ENCODE measurements at regions not wholly inside any gene's neighbourhood (a gene's known extent, or its start where the extent isn't known, plus 50 kb on each side); places are given as distances from the start of the nearest gene placed in this dataset.

GRCh38 chr16:55031481-55031880 is 100.8 kb downstream of the IRX5 start:
- Mint-ChIP-seq H3K27me3 (peaks cover 8% of the 10 kb centered on the region), H3K9me3 (peaks cover 6% of the 10 kb centered on the region), H3K4me1 (no peaks in the 10 kb centered on the region), H3K4me3 (no peak overlapping the region), H3K36me3 (no peaks in the 10 kb centered on the region), H3K27ac (no peak overlapping the region)
- no peak for ATAC-seq

DNA sequence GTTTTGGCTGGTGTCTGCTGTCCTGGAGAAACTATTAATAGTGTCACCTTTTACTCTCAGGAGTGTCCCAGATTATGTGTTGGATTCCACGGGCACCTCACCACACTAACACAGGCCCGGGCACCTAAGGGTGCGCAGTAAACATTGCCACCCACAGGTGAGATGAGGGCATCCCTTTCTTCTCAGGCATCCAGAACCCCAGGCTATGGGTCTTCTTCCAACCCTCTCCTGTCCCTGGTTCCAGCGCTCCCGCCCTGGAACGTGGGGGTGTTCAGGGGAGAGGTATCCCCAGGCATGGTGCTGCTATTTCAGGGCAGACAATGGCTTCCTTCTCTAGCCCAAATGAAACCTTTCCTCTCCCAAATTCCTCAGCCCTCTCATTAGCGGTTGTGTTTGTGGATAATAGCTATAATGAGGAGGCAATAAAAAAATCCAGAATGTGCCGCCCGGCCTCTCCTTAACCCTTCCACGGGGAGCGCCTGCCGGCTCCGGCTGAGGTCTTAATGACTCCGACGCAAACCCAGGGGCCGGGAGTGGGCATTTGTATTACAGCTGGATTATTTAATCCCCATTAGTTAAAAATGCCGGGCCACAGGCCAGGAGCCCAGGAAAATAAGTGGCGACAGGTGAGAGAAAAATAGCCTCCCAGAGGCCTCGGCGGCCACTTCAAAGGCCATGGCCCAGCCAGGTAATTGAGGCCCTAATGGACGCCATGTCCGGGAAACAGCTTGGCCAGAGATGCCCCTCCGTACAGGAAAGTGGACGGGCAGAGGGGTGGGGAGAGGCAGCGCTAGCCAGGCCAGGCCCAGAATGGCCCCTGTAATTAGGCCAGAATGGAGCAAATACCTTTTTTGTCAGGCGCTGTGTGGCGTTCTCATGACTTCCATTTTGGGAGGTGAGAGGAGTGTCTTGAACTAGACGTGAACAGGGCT is 102.8 kb downstream of the IRX5 start:
- no peak overlapping the region for H3K27ac Mint-ChIP-seq
- peaks cover 6% of the 10 kb centered on the region for H3K9me3 Mint-ChIP-seq
- no peaks in the 10 kb centered on the region for H3K36me3 Mint-ChIP-seq
- no peak overlapping the region for H3K4me3 Mint-ChIP-seq
- H3K27me3 Mint-ChIP-seq = peaks cover 8% of the 10 kb centered on the region
- no peaks in the 10 kb centered on the region for H3K4me1 Mint-ChIP-seq
- ATAC-seq = no peak

- H3K9me3 Mint-ChIP-seq = no peaks in the 10 kb centered on the region
- no peak overlapping the region for H3K27ac Mint-ChIP-seq
- peaks cover 8% of the 10 kb centered on the region for H3K27me3 Mint-ChIP-seq
- ATAC-seq = no peak
- H3K36me3 Mint-ChIP-seq = no peaks in the 10 kb centered on the region
- no peaks in the 10 kb centered on the region for H3K4me1 Mint-ChIP-seq
- no peak overlapping the region for H3K4me3 Mint-ChIP-seq
These were observed 104.4 kb downstream of the IRX5 start for GRCh38 chr16:55035029-55035428.

DNA sequence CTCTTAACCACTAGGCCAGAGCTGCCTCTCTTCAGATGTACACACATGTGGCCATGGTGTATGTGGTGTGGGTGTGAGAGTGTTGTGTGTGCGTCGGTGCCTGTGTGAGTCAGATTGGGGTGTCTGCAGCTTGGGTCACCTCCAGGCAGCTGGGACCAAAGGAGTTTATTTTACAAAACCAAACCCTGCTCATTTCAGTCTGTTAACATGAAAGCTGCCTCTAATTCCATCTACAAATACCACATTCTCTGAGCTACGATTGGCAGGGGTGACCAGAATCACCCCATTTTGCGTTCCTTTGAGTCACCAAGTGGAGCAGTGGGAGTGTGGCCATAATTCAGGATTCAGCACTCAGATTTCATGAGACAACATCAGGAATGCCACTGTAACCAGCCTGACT is 105.3 kb downstream of the IRX5 start:
- Mint-ChIP-seq H3K36me3 (no peaks in the 10 kb centered on the region), H3K4me3 (no peak overlapping the region), H3K27ac (no peak overlapping the region), H3K9me3 (no peaks in the 10 kb centered on the region), H3K27me3 (peaks cover 8% of the 10 kb centered on the region), H3K4me1 (no peaks in the 10 kb centered on the region)
- no peak for ATAC-seq

DNA sequence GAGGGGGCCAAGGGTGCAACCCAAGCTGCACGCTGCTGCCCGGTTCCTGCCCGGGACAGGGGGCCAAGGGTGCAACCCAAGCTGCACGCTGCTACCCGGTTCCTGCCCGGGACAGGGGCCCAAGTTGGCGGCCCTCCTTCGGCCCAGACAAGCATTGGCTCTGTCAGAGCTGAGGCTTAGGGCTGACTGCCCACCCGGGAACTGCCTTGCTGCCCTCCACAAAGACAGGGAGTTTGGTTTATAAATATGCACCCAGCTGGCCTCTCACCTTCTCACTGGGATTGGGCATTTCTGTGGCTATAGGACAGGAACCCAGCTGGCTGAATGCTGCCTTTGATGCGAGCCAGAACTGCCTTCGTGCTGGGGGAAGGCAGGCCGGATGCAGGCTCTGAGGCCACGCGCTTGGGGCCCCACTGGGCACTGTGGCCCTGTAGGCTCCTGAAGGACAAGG is 105.7 kb downstream of the IRX5 start:
- no peaks in the 10 kb centered on the region for H3K36me3 Mint-ChIP-seq
- no peaks in the 10 kb centered on the region for H3K9me3 Mint-ChIP-seq
- no peaks in the 10 kb centered on the region for H3K4me1 Mint-ChIP-seq
- H3K27ac Mint-ChIP-seq = no peak overlapping the region
- peaks cover 8% of the 10 kb centered on the region for H3K27me3 Mint-ChIP-seq
- ATAC-seq = peak; percentile 39
- H3K4me3 Mint-ChIP-seq = no peak overlapping the region

- H3K4me3 Mint-ChIP-seq = no peak overlapping the region
- no peak overlapping the region for H3K27ac Mint-ChIP-seq
- ATAC-seq = no peak
- peaks cover 8% of the 10 kb centered on the region for H3K27me3 Mint-ChIP-seq
- no peaks in the 10 kb centered on the region for H3K9me3 Mint-ChIP-seq
- H3K4me1 Mint-ChIP-seq = no peaks in the 10 kb centered on the region
- no peaks in the 10 kb centered on the region for H3K36me3 Mint-ChIP-seq
These were observed 106.4 kb downstream of the IRX5 start for GRCh38 chr16:55037046-55037445.

DNA sequence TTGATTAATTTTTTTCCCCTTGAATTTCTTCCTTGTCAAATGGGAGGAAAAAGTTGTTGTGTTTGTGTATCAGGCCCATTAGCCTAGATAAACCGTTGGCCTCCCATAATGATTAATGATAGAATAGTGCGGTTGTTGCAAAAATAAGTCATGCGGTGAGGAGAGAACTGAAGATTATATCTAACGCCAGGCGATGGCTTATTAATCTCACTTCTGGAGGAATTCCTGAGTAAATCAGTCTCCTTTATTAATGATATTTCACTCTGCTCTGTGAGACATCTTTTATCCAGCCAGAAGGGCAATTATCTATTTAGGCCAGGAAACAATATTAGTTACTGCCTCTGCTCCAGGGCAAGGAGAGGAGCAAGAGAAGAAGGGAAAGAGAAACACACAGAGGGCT is 107.3 kb downstream of the IRX5 start:
- Mint-ChIP-seq H3K4me3 (no peak overlapping the region), H3K4me1 (no peaks in the 10 kb centered on the region), H3K9me3 (no peaks in the 10 kb centered on the region), H3K27me3 (peaks cover 8% of the 10 kb centered on the region), H3K36me3 (no peaks in the 10 kb centered on the region), H3K27ac (no peak overlapping the region)
- no peak for ATAC-seq

DNA sequence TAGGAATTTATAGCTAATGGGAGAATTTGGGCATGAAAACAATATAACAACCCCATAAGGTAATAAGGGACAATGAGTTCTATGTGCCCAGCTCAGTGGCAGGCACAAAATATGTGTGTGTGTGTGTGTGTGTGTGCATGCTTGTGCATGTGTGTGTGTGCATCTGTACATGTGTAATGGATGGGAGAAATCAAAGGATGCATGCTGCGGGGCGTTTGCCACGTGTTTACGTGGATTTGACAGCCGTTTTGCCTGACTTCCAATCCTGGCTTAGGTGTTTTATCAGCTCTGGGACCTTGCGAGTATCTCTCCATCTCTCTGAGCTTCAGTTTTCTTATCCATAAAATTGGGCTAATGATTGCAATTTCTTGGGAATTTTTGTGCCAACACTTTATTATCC is 108.4 kb downstream of the IRX5 start:
- H3K4me1 Mint-ChIP-seq = no peaks in the 10 kb centered on the region
- H3K36me3 Mint-ChIP-seq = no peaks in the 10 kb centered on the region
- H3K27ac Mint-ChIP-seq = no peak overlapping the region
- no peaks in the 10 kb centered on the region for H3K27me3 Mint-ChIP-seq
- H3K9me3 Mint-ChIP-seq = no peaks in the 10 kb centered on the region
- H3K4me3 Mint-ChIP-seq = no peak overlapping the region
- ATAC-seq = no peak

DNA sequence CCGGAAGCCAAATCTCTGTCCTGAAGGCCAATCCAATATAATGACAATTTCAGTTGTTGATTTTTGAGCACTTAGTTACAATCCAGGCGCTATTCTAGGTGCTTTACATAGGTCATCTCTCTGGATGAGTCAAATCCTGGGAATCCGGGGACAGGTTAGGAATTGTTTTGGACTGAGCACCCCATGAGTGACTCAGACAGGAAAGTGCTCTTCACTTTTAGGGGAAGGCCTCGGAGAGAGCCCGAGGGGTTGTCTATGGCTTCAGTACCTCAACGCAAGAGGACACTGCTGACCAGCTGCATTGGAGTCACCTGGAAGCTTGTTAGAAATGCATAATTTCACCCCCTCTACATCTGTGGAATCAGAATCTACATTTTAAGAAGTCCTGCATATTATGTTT is 108.8 kb downstream of the IRX5 start:
- no peak for ATAC-seq
- Mint-ChIP-seq H3K9me3 (no peaks in the 10 kb centered on the region), H3K4me3 (no peak overlapping the region)

GRCh38 chr16:55039931-55040330 is 109.3 kb downstream of the IRX5 start:
- H3K4me3 Mint-ChIP-seq = no peak overlapping the region
- no peaks in the 10 kb centered on the region for H3K4me1 Mint-ChIP-seq
- H3K27ac Mint-ChIP-seq = no peak overlapping the region
- H3K9me3 Mint-ChIP-seq = no peaks in the 10 kb centered on the region
- ATAC-seq = no peak
- H3K36me3 Mint-ChIP-seq = no peaks in the 10 kb centered on the region
- H3K27me3 Mint-ChIP-seq = no peaks in the 10 kb centered on the region

More for the DNA sequence above, 108.8 kb downstream of the IRX5 start:
- Mint-ChIP-seq H3K4me1 (no peaks in the 10 kb centered on the region), H3K27me3 (no peaks in the 10 kb centered on the region), H3K27ac (no peak overlapping the region), H3K36me3 (no peaks in the 10 kb centered on the region)

DNA sequence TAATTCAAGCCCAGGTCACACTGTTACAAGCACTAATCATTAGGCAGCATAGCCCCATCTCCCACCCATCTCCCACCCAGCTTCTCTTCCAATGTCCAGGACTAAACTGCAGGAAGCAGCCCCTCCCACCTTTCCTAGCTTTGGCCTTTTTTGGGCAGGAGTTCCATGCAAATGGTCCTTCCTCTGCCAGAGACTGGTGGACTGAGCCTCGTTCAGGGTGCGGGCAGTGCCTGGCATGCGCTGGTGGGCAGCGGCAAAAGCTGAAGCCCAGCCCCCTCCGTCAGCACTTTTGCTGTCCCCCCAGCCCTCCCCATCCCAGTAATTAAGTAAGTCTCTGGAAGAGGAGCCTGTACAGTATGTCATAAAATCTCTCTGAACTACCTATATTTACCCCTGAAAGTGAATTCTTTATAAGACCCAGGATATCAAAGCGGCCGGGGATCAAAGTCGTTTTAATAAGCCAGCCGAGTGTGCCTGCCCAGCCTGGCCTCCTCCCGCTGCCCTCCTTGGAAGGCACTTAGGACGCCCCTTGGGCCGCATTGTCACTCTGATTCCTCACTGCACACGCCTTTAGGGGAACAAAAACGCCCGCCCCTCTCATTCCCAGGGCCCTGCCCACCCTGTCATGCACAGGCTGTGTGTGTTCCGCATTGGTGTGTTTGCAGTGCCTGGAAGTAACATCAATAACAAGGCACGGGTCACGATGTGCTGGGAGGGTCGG is 109.9 kb downstream of the IRX5 start:
- ATAC-seq = no peak
- no peaks in the 10 kb centered on the region for H3K27me3 Mint-ChIP-seq
- no peaks in the 10 kb centered on the region for H3K4me1 Mint-ChIP-seq
- no peaks in the 10 kb centered on the region for H3K36me3 Mint-ChIP-seq
- H3K27ac Mint-ChIP-seq = no peak overlapping the region
- no peak overlapping the region for H3K4me3 Mint-ChIP-seq
- H3K9me3 Mint-ChIP-seq = no peaks in the 10 kb centered on the region

GRCh38 chr16:55041540-55042234 is 111.0 kb downstream of the IRX5 start:
- no peaks in the 10 kb centered on the region for H3K36me3 Mint-ChIP-seq
- no peaks in the 10 kb centered on the region for H3K4me1 Mint-ChIP-seq
- no peaks in the 10 kb centered on the region for H3K27me3 Mint-ChIP-seq
- no peak overlapping the region for H3K27ac Mint-ChIP-seq
- no peaks in the 10 kb centered on the region for H3K9me3 Mint-ChIP-seq
- no peak overlapping the region for H3K4me3 Mint-ChIP-seq
- ATAC-seq = no peak

- no peak for ATAC-seq
- Mint-ChIP-seq H3K4me1 (no peaks in the 10 kb centered on the region), H3K27ac (no peak overlapping the region), H3K36me3 (no peaks in the 10 kb centered on the region), H3K27me3 (no peaks in the 10 kb centered on the region), H3K4me3 (no peak overlapping the region), H3K9me3 (no peaks in the 10 kb centered on the region)
These were observed 112.1 kb downstream of the IRX5 start for GRCh38 chr16:55042556-55043432.

- no peak for ATAC-seq
- H3K36me3 Mint-ChIP-seq = no peaks in the 10 kb centered on the region
- no peaks in the 10 kb centered on the region for H3K27me3 Mint-ChIP-seq
- H3K9me3 Mint-ChIP-seq = no peaks in the 10 kb centered on the region
- no peak overlapping the region for H3K4me3 Mint-ChIP-seq
- no peaks in the 10 kb centered on the region for H3K4me1 Mint-ChIP-seq
- no peak overlapping the region for H3K27ac Mint-ChIP-seq
These were observed 112.8 kb downstream of the IRX5 start for GRCh38 chr16:55043499-55043898.

Measured in stimulated activated memory B cell treated with anti-CD40 and anti-IgM and Interleukin-4, amounts not matched to agents 10 μg/mL and 1 μg/mL and 100 μg/mL, for 72 hours (primary cell).